WI38 (cell line): ENCODE measurements at regions not wholly inside any gene's neighbourhood (a gene's known extent, or its start where the extent isn't known, plus 50 kb on each side); places are given as distances from the start of the nearest gene placed in this dataset.

Source experiments
- H3K4me3 ChIP-seq: 2 replicates; pipeline ENCODE4 v1.5.1; 2011; ENCODE audit warnings: low read depth, mild to moderate bottlenecking, control low read depth, low read length
- TF ChIP-seq, protein P1 (sequence below): IDR thresholded peaks from 2 replicates; pipeline ENCODE4 v1.5.1; 2012; ENCODE audit warnings: low read depth, mild to moderate bottlenecking, control low read depth, low read length

DNA sequence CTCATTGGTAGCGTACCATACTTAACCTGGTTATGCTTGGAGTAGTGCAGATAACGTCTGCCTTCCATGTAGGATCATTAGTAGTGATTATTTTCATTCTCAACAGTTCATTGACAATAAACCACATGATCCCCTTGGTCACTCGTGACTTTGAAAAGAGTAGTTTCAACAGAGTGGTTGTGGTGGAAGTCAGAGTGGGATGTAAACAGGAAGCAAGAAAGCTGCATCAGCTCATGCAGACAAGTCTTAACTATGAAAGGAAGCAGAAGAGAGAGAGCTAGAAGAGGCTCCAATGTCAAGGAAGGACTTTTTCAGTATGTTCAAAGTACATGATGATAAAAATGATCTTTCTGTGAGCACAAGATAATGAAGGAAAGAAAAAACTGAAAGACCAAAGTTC lies 287.4 kb downstream of the MBD2 start:
- TF ChIP-seq, protein P1, sequence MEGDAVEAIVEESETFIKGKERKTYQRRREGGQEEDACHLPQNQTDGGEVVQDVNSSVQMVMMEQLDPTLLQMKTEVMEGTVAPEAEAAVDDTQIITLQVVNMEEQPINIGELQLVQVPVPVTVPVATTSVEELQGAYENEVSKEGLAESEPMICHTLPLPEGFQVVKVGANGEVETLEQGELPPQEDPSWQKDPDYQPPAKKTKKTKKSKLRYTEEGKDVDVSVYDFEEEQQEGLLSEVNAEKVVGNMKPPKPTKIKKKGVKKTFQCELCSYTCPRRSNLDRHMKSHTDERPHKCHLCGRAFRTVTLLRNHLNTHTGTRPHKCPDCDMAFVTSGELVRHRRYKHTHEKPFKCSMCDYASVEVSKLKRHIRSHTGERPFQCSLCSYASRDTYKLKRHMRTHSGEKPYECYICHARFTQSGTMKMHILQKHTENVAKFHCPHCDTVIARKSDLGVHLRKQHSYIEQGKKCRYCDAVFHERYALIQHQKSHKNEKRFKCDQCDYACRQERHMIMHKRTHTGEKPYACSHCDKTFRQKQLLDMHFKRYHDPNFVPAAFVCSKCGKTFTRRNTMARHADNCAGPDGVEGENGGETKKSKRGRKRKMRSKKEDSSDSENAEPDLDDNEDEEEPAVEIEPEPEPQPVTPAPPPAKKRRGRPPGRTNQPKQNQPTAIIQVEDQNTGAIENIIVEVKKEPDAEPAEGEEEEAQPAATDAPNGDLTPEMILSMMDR, result no peak
- H3K4me3 ChIP-seq, result no peak overlapping the region

DNA sequence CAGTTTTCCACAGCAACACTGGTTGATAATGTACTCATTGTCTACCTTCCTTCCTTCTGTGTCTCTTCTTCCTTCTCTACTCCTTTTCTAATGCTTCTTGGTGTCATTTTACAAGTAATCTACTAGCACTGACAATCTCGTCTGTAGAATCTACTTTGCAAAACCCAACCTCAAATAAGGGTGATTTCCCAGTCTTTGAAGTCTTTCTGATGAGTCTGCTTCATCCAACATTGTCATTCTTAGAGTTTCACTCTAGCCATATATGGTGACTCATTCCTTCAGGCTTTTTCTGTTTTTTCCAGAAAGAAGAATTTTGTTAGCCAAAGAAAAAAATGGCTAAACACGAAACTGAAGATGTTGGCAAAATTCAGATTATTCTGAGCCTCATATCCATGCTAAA lies 288.7 kb downstream of the MBD2 start:
- H3K4me3 ChIP-seq, result no peak overlapping the region
- TF ChIP-seq, protein P1, result no peak

DNA sequence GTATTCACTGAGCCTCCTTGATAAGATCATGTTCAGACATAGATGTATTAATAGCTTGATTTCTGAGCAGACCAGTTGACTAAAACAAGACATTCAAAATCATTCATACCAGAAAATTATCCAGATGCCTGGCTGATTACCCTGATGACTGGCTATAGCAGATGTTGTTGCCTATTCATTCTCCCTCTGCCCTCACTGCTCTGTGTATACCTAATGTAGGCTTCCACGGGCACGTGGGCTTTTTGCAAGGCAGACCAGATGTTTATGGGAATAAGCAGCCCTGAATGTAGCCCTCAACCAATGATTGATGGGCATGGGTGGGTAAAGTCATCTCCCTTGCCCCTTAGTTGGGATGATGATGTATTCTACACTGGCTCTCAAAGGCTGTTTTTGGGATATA lies 289.1 kb downstream of the MBD2 start:
- no peak overlapping the region for H3K4me3 ChIP-seq
- TF ChIP-seq, protein P1, result no peak

DNA sequence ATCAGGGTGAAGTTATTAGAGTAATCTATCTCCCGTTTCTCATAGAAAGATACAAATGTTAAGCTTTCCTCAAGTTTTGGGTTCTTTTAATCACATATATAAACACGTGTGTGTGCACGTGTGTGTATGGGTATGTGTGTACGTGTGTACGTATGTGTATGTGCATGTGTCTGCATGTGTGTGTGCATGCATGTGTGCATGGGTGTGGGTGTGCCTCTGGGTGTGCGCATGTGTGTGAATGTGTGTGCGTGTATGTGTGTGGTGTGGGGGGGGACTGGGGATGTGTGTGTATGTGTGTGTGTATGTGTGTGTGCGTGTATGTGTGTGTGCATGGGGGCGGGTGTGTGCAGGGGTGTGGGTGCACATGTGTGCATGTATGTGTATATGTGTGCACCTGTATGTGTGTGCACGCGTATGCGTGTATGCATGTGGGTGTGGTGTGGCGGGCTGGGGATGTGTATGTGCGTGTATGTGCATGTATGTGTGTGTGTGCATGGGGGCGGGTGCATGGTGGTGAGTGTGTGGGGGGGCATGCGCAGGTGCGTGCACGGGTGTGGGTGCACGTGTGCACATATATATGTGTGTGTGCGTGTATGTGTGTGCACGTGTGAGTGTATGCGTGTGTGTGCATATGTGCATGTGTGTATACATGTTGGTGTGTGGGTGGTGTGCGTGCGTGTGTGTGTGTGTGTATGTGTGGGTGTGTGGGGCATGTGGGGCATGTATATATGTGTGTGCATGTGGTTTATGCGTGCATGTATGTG lies 304.0 kb downstream of the MBD2 start:
- no peak overlapping the region for H3K4me3 ChIP-seq
- TF ChIP-seq, protein P1, result no peak

DNA sequence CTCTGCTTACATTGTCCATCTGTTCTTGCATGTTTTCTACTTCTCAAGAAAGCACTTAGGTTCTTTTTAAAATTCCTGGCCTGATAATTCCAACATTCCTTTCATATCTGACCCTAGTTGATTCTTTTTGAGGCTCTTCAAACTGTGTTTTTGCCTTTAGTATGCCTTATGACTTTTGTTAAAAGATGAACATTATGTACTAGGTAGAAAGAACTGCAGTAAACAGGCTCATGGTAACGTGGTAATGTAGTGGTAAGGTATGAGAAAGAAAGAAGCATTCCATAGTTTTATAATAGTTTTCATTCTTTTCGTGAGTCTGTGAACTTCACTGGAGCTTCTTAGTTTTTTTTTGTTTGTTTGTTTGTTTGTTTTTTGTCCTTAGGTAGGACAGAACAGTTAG lies 306.4 kb downstream of the MBD2 start:
- TF ChIP-seq, protein P1, result no peak
- no peak overlapping the region for H3K4me3 ChIP-seq

DNA sequence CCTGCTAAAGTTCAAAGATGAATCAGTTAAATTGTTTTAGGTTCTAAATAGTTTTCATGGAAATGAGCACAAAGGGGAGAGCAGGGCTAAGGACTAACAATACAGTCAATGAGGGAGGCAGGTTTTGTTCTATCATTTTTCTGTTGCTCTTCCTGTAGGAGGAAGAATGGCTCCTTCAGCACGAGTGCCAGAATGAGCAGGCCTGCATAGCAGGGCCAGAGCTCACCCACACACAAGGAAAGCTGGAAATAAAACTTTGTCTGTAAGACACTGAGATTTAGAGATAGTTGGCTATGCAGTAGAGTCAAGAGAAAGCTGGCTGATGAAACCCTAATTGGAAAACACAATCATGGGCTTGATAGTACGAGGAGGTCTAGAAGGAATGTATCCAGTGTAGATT lies 313.3 kb downstream of the MBD2 start:
- H3K4me3 ChIP-seq, result no peak overlapping the region
- TF ChIP-seq, protein P1, result no peak

DNA sequence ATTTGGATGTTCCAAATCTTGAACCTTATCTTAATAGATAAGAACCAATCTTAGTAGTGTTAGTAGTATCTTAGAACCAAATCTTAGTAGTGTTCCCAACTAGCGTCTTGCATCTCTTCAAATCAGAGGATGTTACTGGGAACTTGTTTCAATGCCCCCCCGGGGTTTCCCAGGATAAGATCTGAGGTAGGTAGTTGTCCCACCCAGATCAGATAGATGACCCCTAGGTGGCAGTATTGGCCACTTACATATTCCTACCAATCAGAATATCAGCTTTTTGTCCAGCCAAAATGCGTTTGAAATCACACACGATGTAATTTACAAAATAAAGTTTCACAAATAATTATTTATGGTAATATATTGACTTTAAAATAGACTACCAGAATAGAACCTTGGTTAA lies 314.8 kb downstream of the MBD2 start:
- H3K4me3 ChIP-seq, result no peak overlapping the region
- TF ChIP-seq, protein P1, result peak; percentile 13; the same call in 1 of the 2 replicates
